ENCODE measurements at regions not wholly inside any gene's neighbourhood (a gene's known extent, or its start where the extent isn't known, plus 50 kb on each side); places are given as distances from the start of the nearest gene placed in this dataset.

DNA sequence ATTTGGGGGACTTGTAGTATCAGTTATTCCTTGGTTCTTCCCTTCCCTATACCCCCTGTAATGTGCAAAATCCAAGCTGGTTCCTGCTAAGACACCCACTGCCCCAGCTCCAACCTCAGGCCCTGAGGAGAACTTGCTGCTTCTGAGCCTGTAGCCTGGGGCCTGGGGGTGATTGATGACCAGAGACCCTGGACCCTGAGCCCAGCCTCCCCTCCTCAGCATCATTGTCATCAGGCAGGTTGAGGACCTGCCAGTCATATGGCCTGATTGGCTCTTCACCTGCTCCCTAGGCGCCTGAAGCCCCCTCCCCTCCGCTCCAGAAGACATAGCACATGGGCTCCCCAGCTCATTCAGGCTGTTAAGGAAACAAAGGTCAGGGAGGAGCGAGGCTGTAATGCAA is 73.8 kb upstream of the YWHAQ start:
- no peak overlapping the region for H3K27ac Mint-ChIP-seq
- H3K4me1 Mint-ChIP-seq, result peaks cover 5% of the 10 kb centered on the region
- CTCF ChIA-PET, result interaction anchor here (0.6 to 0.7 kb wide), 3 partner anchors 65 to 83 kb away, joined by 3 to 4 read pairs (median 4); no protein-coding TSS in a partner anchor
- H3K9me3 Mint-ChIP-seq, result peaks cover 20% of the 10 kb centered on the region
- H3K4me3 Mint-ChIP-seq, result no peak overlapping the region
- DNase-seq (ENCODE audit: low spot score) (no peak), ATAC-seq (no peak)
- no peaks in the 10 kb centered on the region for H3K36me3 Mint-ChIP-seq
- H3K27me3 Mint-ChIP-seq (ENCODE audit: low read depth), result no peaks in the 10 kb centered on the region
- POLR2A ChIA-PET, result interaction anchor here (1.0 kb wide), 1 partner anchor 74 kb away, joined by 6 read pairs; the partner anchor contains the start of gene YWHAQ
- TF ChIP-seq NFYB (CRISPR knock-in tag; conservative IDR thresholded peaks at IDR 0.05; ENCODE audit: low read depth), result no peak
- no peak for TF ChIP-seq NFE2L1 (CRISPR knock-in tag; IDR thresholded peaks at IDR 0.05)
- TF ChIP-seq, protein P1, sequence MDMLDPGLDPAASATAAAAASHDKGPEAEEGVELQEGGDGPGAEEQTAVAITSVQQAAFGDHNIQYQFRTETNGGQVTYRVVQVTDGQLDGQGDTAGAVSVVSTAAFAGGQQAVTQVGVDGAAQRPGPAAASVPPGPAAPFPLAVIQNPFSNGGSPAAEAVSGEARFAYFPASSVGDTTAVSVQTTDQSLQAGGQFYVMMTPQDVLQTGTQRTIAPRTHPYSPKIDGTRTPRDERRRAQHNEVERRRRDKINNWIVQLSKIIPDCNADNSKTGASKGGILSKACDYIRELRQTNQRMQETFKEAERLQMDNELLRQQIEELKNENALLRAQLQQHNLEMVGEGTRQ (CRISPR knock-in tag; IDR thresholded peaks at IDR 0.05), result no peak
- no peak for TF ChIP-seq SMAD4 (CRISPR knock-in tag; IDR thresholded peaks at IDR 0.05)
- TF ChIP-seq ZNF121 (CRISPR knock-in tag; IDR thresholded peaks at IDR 0.05), result no peak
- TF ChIP-seq, protein P2, sequence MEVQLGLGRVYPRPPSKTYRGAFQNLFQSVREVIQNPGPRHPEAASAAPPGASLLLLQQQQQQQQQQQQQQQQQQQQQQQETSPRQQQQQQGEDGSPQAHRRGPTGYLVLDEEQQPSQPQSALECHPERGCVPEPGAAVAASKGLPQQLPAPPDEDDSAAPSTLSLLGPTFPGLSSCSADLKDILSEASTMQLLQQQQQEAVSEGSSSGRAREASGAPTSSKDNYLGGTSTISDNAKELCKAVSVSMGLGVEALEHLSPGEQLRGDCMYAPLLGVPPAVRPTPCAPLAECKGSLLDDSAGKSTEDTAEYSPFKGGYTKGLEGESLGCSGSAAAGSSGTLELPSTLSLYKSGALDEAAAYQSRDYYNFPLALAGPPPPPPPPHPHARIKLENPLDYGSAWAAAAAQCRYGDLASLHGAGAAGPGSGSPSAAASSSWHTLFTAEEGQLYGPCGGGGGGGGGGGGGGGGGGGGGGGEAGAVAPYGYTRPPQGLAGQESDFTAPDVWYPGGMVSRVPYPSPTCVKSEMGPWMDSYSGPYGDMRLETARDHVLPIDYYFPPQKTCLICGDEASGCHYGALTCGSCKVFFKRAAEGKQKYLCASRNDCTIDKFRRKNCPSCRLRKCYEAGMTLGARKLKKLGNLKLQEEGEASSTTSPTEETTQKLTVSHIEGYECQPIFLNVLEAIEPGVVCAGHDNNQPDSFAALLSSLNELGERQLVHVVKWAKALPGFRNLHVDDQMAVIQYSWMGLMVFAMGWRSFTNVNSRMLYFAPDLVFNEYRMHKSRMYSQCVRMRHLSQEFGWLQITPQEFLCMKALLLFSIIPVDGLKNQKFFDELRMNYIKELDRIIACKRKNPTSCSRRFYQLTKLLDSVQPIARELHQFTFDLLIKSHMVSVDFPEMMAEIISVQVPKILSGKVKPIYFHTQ (CRISPR knock-in tag; IDR thresholded peaks at IDR 0.05), result no peak
- TF ChIP-seq, protein P3, sequence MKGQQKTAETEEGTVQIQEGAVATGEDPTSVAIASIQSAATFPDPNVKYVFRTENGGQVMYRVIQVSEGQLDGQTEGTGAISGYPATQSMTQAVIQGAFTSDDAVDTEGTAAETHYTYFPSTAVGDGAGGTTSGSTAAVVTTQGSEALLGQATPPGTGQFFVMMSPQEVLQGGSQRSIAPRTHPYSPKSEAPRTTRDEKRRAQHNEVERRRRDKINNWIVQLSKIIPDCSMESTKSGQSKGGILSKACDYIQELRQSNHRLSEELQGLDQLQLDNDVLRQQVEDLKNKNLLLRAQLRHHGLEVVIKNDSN (CRISPR knock-in tag; IDR thresholded peaks at IDR 0.05), result no peak
- TF ChIP-seq, protein P4, sequence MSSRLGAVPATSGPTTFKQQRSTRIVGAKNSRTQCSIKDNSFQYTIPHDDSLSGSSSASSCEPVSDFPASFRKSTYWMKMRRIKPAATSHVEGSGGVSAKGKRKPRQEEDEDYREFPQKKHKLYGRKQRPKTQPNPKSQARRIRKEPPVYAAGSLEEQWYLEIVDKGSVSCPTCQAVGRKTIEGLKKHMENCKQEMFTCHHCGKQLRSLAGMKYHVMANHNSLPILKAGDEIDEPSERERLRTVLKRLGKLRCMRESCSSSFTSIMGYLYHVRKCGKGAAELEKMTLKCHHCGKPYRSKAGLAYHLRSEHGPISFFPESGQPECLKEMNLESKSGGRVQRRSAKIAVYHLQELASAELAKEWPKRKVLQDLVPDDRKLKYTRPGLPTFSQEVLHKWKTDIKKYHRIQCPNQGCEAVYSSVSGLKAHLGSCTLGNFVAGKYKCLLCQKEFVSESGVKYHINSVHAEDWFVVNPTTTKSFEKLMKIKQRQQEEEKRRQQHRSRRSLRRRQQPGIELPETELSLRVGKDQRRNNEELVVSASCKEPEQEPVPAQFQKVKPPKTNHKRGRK (CRISPR knock-in tag; IDR thresholded peaks at IDR 0.05; ENCODE audit: borderline replicate concordance), result no peak
- TF ChIP-seq, protein P5, sequence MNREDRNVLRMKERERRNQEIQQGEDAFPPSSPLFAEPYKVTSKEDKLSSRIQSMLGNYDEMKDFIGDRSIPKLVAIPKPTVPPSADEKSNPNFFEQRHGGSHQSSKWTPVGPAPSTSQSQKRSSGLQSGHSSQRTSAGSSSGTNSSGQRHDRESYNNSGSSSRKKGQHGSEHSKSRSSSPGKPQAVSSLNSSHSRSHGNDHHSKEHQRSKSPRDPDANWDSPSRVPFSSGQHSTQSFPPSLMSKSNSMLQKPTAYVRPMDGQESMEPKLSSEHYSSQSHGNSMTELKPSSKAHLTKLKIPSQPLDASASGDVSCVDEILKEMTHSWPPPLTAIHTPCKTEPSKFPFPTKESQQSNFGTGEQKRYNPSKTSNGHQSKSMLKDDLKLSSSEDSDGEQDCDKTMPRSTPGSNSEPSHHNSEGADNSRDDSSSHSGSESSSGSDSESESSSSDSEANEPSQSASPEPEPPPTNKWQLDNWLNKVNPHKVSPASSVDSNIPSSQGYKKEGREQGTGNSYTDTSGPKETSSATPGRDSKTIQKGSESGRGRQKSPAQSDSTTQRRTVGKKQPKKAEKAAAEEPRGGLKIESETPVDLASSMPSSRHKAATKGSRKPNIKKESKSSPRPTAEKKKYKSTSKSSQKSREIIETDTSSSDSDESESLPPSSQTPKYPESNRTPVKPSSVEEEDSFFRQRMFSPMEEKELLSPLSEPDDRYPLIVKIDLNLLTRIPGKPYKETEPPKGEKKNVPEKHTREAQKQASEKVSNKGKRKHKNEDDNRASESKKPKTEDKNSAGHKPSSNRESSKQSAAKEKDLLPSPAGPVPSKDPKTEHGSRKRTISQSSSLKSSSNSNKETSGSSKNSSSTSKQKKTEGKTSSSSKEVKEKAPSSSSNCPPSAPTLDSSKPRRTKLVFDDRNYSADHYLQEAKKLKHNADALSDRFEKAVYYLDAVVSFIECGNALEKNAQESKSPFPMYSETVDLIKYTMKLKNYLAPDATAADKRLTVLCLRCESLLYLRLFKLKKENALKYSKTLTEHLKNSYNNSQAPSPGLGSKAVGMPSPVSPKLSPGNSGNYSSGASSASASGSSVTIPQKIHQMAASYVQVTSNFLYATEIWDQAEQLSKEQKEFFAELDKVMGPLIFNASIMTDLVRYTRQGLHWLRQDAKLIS (CRISPR knock-in tag; IDR thresholded peaks at IDR 0.05; ENCODE audit: borderline replicate concordance), result no peak
- TF ChIP-seq JUN (CRISPR knock-in tag; IDR thresholded peaks at IDR 0.05), result no peak
- TF ChIP-seq NR3C1 (CRISPR knock-in tag; conservative IDR thresholded peaks at IDR 0.05; ENCODE audit: low read depth), result no peak
- TF ChIP-seq, protein P6, sequence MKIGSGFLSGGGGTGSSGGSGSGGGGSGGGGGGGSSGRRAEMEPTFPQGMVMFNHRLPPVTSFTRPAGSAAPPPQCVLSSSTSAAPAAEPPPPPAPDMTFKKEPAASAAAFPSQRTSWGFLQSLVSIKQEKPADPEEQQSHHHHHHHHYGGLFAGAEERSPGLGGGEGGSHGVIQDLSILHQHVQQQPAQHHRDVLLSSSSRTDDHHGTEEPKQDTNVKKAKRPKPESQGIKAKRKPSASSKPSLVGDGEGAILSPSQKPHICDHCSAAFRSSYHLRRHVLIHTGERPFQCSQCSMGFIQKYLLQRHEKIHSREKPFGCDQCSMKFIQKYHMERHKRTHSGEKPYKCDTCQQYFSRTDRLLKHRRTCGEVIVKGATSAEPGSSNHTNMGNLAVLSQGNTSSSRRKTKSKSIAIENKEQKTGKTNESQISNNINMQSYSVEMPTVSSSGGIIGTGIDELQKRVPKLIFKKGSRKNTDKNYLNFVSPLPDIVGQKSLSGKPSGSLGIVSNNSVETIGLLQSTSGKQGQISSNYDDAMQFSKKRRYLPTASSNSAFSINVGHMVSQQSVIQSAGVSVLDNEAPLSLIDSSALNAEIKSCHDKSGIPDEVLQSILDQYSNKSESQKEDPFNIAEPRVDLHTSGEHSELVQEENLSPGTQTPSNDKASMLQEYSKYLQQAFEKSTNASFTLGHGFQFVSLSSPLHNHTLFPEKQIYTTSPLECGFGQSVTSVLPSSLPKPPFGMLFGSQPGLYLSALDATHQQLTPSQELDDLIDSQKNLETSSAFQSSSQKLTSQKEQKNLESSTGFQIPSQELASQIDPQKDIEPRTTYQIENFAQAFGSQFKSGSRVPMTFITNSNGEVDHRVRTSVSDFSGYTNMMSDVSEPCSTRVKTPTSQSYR (CRISPR knock-in tag; IDR thresholded peaks at IDR 0.05), result no peak
- TF ChIP-seq ZBTB21 (CRISPR knock-in tag; IDR thresholded peaks at IDR 0.05; ENCODE audit: borderline replicate concordance), result no peak
- TF ChIP-seq TCF7 (CRISPR knock-in tag; IDR thresholded peaks at IDR 0.05; ENCODE audit: low read depth), result no peak

Measured in WTC11 (cell line).